ENCODE measurements at regions not wholly inside any gene's neighbourhood (a gene's known extent, or its start where the extent isn't known, plus 50 kb on each side); places are given as distances from the start of the nearest gene placed in this dataset.

GRCh38 chr2:220057916-220058315 is 430.5 kb downstream of the SLC4A3 start:
- no peaks in the 10 kb centered on the region for H3K27me3 ChIP-seq
- intact Hi-C loops (cut with DNase I), result no loop called here
- no peaks in the 10 kb centered on the region for H3K36me3 ChIP-seq
- H3K27ac ChIP-seq, result peak overlapping the region; percentile 40 to 63 (median 62)
- H3K9me3 ChIP-seq, result no peaks in the 10 kb centered on the region
- H3K4me3 ChIP-seq (replicated peaks in 1 of 3), result no peak overlapping the region
- TF ChIP-seq POLR2A (IDR thresholded peaks at IDR 0.05), result no peak
- TF ChIP-seq, protein P1, sequence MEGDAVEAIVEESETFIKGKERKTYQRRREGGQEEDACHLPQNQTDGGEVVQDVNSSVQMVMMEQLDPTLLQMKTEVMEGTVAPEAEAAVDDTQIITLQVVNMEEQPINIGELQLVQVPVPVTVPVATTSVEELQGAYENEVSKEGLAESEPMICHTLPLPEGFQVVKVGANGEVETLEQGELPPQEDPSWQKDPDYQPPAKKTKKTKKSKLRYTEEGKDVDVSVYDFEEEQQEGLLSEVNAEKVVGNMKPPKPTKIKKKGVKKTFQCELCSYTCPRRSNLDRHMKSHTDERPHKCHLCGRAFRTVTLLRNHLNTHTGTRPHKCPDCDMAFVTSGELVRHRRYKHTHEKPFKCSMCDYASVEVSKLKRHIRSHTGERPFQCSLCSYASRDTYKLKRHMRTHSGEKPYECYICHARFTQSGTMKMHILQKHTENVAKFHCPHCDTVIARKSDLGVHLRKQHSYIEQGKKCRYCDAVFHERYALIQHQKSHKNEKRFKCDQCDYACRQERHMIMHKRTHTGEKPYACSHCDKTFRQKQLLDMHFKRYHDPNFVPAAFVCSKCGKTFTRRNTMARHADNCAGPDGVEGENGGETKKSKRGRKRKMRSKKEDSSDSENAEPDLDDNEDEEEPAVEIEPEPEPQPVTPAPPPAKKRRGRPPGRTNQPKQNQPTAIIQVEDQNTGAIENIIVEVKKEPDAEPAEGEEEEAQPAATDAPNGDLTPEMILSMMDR (IDR thresholded peaks at IDR 0.05), result no peak
- DNase-seq, result peak; percentile 87 to 88
- WGBS, 2 donors, result 27 to 40% methylated on average over 9 of the region's 9 CpGs
- peaks cover 21 to 32% of the 10 kb centered on the region in 2 donors for H3K4me1 ChIP-seq

DNA sequence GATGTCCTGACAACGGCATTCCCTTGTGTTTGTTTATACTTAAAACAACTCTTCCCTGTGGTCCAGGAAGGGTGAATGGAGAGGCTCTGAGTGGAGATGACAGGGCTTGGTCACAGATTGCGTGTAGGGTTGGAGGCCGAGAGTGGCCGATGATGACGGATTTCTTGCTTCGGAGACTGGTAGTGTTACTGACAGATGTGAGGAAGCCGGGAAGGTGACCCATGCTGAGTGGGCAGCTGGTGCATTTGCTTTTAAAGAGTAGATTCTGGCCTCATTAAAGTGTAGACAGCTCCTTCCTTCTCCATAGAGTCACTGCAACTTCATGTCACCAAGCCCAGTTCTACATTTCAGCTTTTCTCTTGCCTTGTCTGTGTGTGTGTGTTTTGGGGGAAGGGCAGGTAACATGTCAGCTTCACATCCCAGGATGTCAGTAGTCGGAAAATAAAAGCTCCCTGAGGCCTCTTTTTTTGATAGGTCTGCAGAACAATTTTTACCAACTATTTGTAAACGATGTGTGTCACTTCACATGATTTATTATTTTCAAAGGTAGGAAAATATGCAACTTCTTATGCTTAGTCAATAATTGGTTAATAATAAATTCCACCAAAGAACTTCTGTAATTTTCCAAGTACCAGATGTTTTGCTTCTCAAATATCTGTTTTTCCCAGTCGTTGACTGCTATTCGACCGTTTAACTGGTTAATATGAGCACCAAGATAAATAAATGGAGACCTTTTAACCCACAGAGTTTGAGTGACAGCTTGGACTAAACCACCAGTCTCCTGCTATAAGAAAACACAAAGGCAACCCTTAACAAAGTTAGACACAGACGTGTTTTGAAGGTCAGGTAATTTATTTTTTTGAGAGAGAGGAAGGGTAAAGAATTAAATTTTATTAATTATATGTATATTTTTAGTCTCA is 436.9 kb downstream of the SLC4A3 start:
- intact Hi-C loops (cut with DNase I), result no loop called here
- no peaks in the 10 kb centered on the region for H3K9me3 ChIP-seq
- peaks cover 9 to 26% of the 10 kb centered on the region in 2 donors for H3K4me1 ChIP-seq
- WGBS, 2 donors, result 74% methylated on average over 13 of the region's 13 CpGs
- no peaks in the 10 kb centered on the region for H3K36me3 ChIP-seq
- H3K27ac ChIP-seq, result no peak overlapping the region
- no peaks in the 10 kb centered on the region for H3K27me3 ChIP-seq
- no peak overlapping the region for H3K4me3 ChIP-seq (replicated peaks in 1 of 3)
- DNase-seq, result no peak
- TF ChIP-seq, protein P1 (IDR thresholded peaks at IDR 0.05), result no peak
- no peak for TF ChIP-seq POLR2A (IDR thresholded peaks at IDR 0.05)

- intact Hi-C loops (cut with DNase I), result no loop called here
- Histone ChIP-seq H3K4me3 (replicated peaks in 1 of 3) (no peak overlapping the region), H3K9me3 (no peaks in the 10 kb centered on the region), H3K27me3 (no peaks in the 10 kb centered on the region), H3K27ac (no peak overlapping the region), H3K4me1 (peaks cover 12 to 28% of the 10 kb centered on the region in 2 donors), H3K36me3 (no peaks in the 10 kb centered on the region)
- no peak for DNase-seq
- WGBS, 2 donors, result 86 to 96% methylated on average over 2 of the region's 2 CpGs
- TF ChIP-seq, protein P1 (IDR thresholded peaks at IDR 0.05), result no peak
- TF ChIP-seq POLR2A (IDR thresholded peaks at IDR 0.05), result no peak
Measured at GRCh38 chr2:220065581-220065980, 438.2 kb downstream of the SLC4A3 start.

- WGBS, 2 donors, result 37 to 54% methylated on average over 2 of the region's 2 CpGs
- no peaks in the 10 kb centered on the region for H3K9me3 ChIP-seq
Measured at GRCh38 chr2:220068846-220069245, 441.4 kb downstream of the SLC4A3 start.

More at GRCh38 chr2:220068846-220069245, 441.4 kb downstream of the SLC4A3 start:
- Histone ChIP-seq H3K4me3 (replicated peaks in 1 of 3) (no peak overlapping the region), H3K27me3 (no peaks in the 10 kb centered on the region), H3K36me3 (no peaks in the 10 kb centered on the region), H3K4me1 (peaks cover 16 to 35% of the 10 kb centered on the region in 2 donors), H3K27ac (peak overlapping the region in 2 of 3 donors; percentile 7 to 57)
- intact Hi-C loops (cut with DNase I), result no loop called here
- TF ChIP-seq POLR2A (IDR thresholded peaks at IDR 0.05), result no peak
- TF ChIP-seq, protein P1 (IDR thresholded peaks at IDR 0.05), result no peak
- no peak for DNase-seq

Measured in thyroid gland (tissue), 4 donors.